Inflammatory macrophage treated with lipopolysaccharide for 1 hour (primary cell): ENCODE measurements at regions not wholly inside any gene's neighbourhood (a gene's known extent, or its start where the extent isn't known, plus 50 kb on each side); places are given as distances from the start of the nearest gene placed in this dataset.
"Not testable (repeated sequence)": the region's sequence is repeated elsewhere in the genome, so short reads cannot be mapped to it uniquely, and the experiment has no call there.

Experiments
- DNase-seq, 2 donors: peaks; one replicate each; pipeline ENCODE4 v3.0.0-alpha.2; 2020 to 2022

DNA sequence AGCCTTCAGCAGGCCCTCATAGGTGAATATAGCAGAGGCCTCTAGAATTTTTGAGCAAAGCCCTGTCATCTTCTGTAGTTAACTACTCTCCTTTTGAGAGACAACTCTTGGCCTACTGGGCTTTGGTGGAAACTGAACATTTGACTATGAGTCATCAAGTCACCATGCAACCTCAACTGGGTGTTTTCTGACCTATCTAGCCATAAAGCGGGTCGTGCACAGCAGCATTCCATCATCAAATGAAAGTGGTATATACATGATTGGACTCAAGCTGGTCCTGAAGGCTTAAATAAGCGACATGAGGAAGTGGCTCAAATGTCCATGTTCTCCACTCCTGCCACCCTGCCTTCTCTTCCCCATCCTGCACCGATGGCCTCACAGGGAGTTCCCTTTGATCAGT, 1115.5 kb downstream of the TAF11L14 start:
- DNase-seq, result peak; percentile 10 to 54

DNA sequence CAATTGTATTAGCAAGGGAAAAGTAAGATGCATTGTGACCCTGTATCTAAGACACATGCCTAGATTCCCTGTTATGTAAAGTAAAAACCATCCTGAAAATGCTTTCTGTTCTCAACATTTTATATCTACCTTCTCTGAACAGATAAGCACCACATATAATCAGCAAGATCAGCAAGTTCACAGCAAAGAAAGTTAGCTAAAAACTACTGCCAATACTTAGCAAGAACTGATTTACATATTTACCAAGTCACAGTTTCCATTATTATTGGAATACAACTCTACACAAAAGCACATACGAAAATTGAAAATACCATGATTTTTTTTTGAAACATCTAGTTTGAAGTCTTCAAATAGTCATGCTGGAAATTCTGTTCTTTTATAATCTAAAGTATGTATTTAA, 1118.1 kb downstream of the TAF11L14 start:
- no peak for DNase-seq

DNA sequence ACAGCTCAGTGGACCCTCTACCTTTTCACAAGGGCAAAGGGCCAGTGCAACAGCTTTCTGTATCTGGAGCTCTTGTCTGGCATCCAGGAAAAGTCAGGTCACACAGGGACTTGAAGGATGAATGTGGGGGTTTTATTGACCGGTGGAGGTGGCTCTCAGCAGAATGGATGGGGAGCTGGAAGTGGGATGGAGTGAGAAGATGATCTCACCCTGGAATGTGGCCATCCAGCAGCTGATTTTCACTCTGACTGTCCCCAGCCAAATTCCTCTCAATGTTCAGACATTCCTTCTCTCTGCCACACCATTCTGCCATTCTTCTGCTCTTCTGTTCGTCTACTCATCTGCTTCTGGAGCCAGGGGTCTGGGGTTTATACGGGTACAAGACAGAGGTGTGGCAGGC, 1119.9 kb downstream of the TAF11L14 start:
- DNase-seq, result no peak

DNA sequence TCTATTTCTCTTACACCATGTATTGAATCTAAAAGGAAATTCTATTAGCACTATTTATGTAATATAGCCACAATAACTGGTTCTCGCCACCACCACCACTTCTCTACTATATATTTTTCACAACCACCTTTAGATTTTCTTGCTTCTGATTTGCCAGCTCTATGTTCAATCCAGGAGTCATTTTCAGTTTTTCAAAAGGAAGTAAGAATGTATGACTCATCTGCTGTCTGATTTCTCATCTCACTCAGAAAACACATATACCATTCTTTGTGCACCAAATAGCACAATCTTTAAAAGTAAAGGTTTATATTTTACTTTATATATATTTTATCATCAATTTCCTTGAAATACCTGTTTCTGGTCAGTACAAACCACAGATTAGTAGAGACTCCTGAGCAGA, 1127.5 kb downstream of the TAF11L14 start:
- peak; percentile 12 to 19 for DNase-seq

DNA sequence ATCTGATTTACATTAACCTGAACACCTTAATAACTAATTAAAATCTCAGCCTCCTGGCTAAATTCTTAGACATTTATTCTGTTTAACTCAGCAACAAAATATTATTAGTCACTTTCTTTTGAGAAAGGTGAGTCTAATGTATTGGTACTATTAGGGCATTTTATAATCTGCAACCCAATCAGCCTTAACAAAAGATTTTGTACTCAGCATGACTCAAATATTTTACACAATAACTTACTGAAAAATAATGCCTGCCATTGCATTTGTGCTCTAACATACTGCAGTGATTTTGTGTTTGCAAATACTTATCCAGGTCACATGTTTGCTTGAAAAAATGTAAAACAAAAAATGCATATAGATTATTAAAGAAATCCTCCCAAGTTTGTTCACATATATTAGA, 1129.9 kb downstream of the TAF11L14 start:
- DNase-seq, result no peak

- DNase-seq, result no peak
These were observed 1131.0 kb downstream of the TAF11L14 start for GRCh38 chr5:18765304-18765703.

GRCh38 chr5:18771097-18771610, 1136.9 kb downstream of the TAF11L14 start:
- DNase-seq, result no peak

GRCh38 chr5:18772475-18772874, 1138.2 kb downstream of the TAF11L14 start:
- no peak for DNase-seq

GRCh38 chr5:18778225-18778624, 1144.0 kb downstream of the TAF11L14 start:
- DNase-seq, result no peak

- DNase-seq, result no peak
These were observed 1155.1 kb downstream of the TAF11L14 start for GRCh38 chr5:18789218-18789998.

- DNase-seq, result no peak
These were observed 1157.9 kb downstream of the TAF11L14 start for GRCh38 chr5:18792145-18792544.

- no peak for DNase-seq
These were observed 1163.0 kb downstream of the TAF11L14 start for GRCh38 chr5:18797222-18797621.

GRCh38 chr5:18798058-18798457, 1163.8 kb downstream of the TAF11L14 start:
- no peak for DNase-seq

GRCh38 chr5:18799482-18800128, 1165.3 kb downstream of the TAF11L14 start:
- DNase-seq, result no peak

GRCh38 chr5:18800293-18801025, 1166.2 kb downstream of the TAF11L14 start:
- DNase-seq, result no peak

DNA sequence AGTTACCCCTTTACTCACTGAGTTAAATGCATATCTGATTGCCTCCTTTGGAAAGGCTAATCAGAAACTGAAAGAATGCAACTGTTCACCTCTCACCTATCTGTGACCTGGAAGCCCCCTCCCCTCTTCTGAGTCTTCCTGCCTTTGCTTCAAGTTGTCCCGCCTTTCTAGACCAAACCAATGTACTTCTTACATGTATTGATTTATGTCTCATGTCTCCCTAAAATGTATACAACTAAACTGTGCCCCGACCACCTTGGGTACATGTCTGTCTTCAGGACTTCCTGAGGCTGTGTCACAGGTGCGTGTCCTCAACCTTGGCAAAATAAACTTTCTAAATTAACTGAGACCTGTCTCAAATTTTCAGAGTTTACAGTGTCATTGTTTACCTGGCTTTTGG, 1167.2 kb downstream of the TAF11L14 start:
- DNase-seq, result not testable (repeated sequence)

GRCh38 chr5:18802336-18802735, 1168.1 kb downstream of the TAF11L14 start:
- DNase-seq, result no peak

- DNase-seq, result no peak
These were observed 1171.1 kb downstream of the TAF11L14 start for GRCh38 chr5:18805376-18805775.

DNA sequence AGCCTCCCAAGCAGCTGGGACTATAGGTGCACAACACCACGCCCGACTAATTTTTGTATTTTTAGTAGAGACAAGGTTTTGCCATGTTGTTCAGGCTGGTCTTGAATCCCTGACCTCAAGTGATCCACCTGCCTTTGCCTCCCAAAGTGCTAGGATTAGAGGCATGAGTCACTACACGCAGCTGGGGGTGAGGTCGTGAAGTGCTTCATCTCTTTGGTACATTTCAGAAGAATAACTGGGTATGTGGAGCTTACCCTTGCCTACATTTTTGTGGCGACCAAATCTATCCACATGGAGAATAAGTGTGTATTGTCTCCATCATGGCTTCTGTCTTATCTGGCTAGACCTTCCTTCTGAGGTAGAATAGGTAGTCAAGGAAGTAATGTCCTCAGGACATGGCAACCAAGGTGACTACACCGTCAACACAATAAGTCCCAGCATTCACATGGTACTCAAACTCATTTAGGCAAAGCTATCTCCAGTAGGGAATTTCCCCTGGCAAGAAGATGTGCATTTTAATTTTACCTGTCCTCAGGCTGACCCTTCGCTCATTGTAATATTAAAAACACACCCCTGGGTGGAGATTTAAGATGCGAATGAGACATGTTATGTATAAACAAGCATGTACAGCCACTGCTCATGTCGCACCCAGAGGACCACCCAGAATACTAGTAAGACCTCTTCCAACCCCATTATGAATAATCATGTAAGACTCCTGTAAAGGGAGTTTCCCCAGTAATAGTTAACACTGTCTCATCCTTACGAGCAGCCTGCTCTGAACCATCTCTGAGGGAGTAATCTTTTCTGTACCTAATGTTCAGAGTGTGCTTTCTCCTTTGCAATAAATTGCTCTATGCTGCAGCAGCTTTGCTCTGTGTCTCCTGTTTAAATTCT, 1173.2 kb downstream of the TAF11L14 start:
- DNase-seq, result no peak

GRCh38 chr5:18811661-18812060, 1176.3 kb downstream of the CDH18 start:
- DNase-seq, result no peak

GRCh38 chr5:18828351-18828750, 1159.6 kb downstream of the CDH18 start:
- no peak for DNase-seq

GRCh38 chr5:18829539-18829938, 1158.5 kb downstream of the CDH18 start:
- no peak for DNase-seq

DNA sequence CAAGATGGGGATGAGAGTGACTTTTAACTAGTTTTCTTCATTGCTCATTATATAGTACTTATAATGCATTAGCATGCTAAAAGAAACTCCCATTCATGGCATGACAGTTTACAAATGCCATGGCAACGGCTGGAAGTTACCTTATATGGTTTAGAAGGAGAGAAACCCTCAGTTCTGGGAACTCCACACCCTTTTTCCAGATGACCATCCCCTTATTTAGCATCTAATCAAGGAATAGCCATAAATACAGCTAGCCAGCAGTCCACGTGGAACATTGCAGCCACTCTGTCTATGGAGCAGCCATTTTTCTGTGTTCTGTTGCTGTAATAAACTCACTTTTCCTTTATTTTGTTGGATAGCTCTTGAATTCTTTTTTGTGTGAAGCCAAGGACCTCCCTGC, 1137.8 kb downstream of the CDH18 start:
- DNase-seq, result no peak
